ENCODE measurements at regions not wholly inside any gene's neighbourhood (a gene's known extent, or its start where the extent isn't known, plus 50 kb on each side); places are given as distances from the start of the nearest gene placed in this dataset.
"Not testable (repeated sequence)": the region's sequence is repeated elsewhere in the genome, so short reads cannot be mapped to it uniquely, and the experiment has no call there.

GRCh38 chr5:98193921-98194760 is 579.3 kb upstream of the RGMB start:
- ATAC-seq (replicated peaks) = no peak
- H3K4me3 Mint-ChIP-seq = no peak overlapping the region
- peaks cover 4% of the 10 kb centered on the region for H3K27me3 Mint-ChIP-seq
- no peaks in the 10 kb centered on the region for H3K4me1 Mint-ChIP-seq
- no peaks in the 10 kb centered on the region for H3K9me3 Mint-ChIP-seq
- H3K36me3 Mint-ChIP-seq (ENCODE audit: low read depth) = no peaks in the 10 kb centered on the region
- H3K27ac Mint-ChIP-seq = no peak overlapping the region

DNA sequence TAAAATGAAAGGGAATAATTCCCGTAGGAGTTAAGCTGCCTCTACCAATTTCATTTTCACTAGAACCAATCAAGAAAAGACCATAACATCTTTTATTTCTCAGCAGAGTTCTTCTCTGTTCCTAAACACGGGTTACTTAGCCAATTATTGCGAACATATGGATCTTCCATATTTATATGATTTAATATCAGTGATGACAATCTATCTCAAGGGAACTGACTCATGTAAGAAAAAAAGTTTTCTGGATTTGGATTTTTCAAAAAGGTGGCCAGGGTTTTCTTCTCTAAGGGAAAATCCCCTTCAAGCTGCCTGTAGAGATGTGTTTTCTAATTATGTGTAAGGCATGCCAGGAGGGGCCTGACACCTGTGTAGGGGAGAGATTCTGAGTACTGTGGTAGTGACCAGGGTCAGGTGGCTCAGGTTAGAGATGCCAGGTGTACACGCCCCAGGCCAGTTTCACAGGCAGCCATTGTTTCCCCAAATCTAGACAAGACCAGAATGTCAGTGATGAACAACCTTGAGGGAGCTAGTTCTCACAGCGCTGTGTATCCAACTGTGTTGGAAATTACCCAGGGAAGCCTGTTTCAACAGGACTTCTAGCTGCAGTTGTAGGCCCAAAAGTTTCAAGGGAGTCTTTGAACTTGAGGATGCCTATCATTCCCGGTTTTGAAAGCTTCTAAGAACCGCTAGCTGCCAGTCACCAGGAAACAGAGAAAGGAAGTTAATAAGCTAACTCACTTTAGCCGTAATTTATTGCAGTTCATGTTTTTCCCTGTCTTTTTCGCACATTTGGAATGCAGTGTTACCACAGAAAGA is 572.5 kb upstream of the RGMB start:
- H3K27ac Mint-ChIP-seq = no peak overlapping the region
- H3K9me3 Mint-ChIP-seq = no peaks in the 10 kb centered on the region
- H3K4me3 Mint-ChIP-seq = no peak overlapping the region
- H3K36me3 Mint-ChIP-seq (ENCODE audit: low read depth) = no peaks in the 10 kb centered on the region
- no peak for ATAC-seq (replicated peaks)
- H3K4me1 Mint-ChIP-seq = no peaks in the 10 kb centered on the region
- H3K27me3 Mint-ChIP-seq = peaks cover 4% of the 10 kb centered on the region

DNA sequence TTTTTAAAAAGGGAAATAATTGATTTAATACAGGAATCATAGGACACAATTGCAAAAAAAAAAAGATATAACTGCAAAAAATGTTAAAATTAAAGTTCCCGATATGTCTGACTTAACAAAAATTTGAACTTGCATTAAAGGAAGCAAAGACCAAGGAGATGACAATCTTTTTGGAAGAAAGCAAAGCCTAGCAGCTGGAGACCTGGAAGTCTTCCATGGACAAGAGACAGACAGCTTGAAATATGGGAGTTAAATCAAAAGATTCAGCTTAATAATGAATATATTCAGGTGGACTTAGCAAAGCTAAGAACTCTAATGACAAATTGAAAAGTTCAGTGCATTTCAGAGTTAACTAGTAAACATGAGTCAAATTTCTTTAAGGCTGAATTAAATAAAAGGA is 568.7 kb upstream of the RGMB start:
- Mint-ChIP-seq H3K27me3 (peaks cover 4% of the 10 kb centered on the region), H3K36me3 (ENCODE audit: low read depth) (no peaks in the 10 kb centered on the region), H3K27ac (no peak overlapping the region), H3K4me1 (no peaks in the 10 kb centered on the region), H3K9me3 (no peaks in the 10 kb centered on the region), H3K4me3 (no peak overlapping the region)
- ATAC-seq (replicated peaks) = no peak

DNA sequence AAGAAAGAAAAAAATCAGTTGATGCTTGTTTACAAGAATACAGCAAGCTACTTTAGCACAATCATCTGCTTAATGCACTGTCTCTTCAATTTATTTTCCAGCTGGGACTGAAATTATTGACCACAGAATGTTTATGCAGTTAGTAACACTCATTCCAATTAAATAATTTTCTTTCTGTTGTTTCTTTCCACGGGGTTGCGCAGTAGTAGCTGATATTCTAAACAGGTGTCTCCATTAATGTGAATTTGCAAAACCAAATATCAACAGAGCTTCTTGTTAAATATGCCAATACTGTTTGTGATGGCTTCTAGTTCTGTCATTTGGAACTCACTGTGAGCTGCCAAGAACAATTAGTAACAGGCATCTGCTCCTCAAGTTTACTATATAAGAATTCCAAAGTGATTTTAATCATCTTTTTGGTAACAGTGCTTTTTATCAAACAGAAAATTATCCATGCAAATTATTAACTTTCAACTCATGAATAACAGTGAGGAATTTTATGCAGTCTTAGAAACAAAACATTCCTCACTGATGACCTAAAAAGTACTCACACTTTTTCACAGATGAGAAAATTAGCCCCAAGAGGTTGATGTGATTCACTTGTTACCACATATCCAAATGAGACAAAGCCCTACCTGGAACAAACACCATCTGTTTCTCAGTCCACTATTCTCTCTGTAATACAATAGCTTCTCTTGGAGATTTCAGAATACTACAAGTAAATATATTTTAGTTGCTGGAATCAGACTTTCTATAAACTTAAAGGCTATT is 567.6 kb upstream of the RGMB start:
- peaks cover 4% of the 10 kb centered on the region for H3K27me3 Mint-ChIP-seq
- H3K27ac Mint-ChIP-seq = no peak overlapping the region
- H3K36me3 Mint-ChIP-seq (ENCODE audit: low read depth) = no peaks in the 10 kb centered on the region
- no peaks in the 10 kb centered on the region for H3K4me1 Mint-ChIP-seq
- no peaks in the 10 kb centered on the region for H3K9me3 Mint-ChIP-seq
- no peak for ATAC-seq (replicated peaks)
- no peak overlapping the region for H3K4me3 Mint-ChIP-seq

GRCh38 chr5:98206566-98206965 is 566.9 kb upstream of the RGMB start:
- Mint-ChIP-seq H3K4me3 (no peak overlapping the region), H3K9me3 (no peaks in the 10 kb centered on the region), H3K27me3 (peaks cover under 1% of the 10 kb centered on the region), H3K27ac (no peak overlapping the region), H3K4me1 (no peaks in the 10 kb centered on the region), H3K36me3 (ENCODE audit: low read depth) (no peaks in the 10 kb centered on the region)
- no peak for ATAC-seq (replicated peaks)

DNA sequence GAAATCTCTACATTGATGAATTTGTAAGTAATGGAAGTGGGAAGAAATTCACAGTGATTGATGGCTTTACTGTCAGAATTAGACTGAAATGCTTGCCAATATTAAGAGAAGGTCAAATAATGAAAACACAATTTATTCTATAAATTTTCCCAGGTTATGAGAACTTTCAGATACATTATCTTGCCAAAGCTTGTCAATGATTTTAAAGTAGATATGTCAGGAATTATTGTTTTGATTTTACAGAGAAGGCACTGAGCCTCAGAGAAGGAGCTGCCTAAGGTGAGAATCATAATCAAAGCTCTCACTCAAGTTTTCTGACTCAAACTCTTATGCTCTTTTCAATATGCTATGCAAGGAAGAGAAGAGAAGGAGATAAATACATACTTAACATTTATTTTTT is 564.0 kb upstream of the RGMB start:
- H3K36me3 Mint-ChIP-seq (ENCODE audit: low read depth) = no peaks in the 10 kb centered on the region
- no peaks in the 10 kb centered on the region for H3K9me3 Mint-ChIP-seq
- H3K4me1 Mint-ChIP-seq = no peaks in the 10 kb centered on the region
- no peaks in the 10 kb centered on the region for H3K27me3 Mint-ChIP-seq
- no peak overlapping the region for H3K27ac Mint-ChIP-seq
- no peak for ATAC-seq (replicated peaks)
- no peak overlapping the region for H3K4me3 Mint-ChIP-seq

DNA sequence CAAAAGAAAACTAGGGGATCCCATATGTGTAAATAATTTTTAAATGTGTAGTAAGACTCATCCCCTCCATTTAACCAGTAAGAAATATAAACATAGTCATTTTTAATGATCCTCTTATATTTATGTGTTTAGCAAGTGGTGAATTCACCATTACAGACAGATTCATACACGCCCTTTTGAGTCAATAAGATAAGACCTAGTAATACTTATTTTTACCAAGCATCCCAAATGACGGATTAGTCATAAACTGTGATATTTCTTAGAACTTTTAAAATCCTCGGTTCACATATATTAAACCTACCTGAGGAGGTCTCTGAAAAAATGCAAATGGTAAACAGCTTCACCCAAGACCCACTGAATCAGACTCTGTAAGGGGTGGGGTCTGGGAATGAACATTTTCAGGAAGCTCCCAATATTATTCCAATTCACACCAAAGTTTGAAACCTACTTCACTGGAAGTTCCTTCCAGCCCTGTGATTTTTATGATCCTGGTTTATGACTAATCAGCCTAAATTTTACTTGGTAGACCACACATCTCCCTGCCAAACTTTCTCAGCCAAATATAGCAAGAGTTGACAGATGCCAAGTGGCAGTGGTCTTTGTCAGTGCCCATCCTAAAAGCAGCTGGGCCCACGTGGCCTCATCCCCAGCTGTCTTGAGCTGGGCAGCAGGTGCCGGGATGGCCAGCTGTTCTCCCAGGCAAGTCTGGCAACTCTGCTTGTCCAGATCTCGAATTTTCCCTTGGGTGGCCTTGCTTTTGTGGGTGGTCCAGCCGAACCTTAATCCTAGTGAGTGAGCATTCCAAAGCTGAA is 559.0 kb upstream of the RGMB start:
- Mint-ChIP-seq H3K4me3 (no peak overlapping the region), H3K36me3 (ENCODE audit: low read depth) (no peaks in the 10 kb centered on the region), H3K9me3 (no peaks in the 10 kb centered on the region), H3K4me1 (no peaks in the 10 kb centered on the region), H3K27ac (no peak overlapping the region), H3K27me3 (no peaks in the 10 kb centered on the region)
- no peak for ATAC-seq (replicated peaks)

DNA sequence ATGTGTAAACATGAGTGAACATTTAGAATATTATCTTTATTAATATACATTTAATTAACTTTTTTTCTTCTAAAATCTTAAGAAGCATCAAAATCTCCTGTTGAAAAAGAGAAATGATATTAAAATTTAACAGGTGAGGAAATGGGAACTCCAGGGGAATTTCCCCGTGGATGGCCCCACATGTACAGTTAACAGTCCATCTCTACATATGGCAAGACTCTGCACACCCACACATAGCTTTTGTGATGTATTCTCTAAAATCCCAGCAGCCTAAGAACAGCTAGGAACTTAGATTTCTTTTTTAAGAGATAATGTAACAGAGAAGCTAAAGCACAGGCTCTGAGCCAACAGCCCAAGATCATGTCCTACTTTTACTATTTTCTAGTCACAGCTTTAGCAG is 556.3 kb upstream of the RGMB start:
- Mint-ChIP-seq H3K27me3 (no peaks in the 10 kb centered on the region), H3K4me1 (no peaks in the 10 kb centered on the region), H3K27ac (no peak overlapping the region), H3K9me3 (no peaks in the 10 kb centered on the region), H3K36me3 (ENCODE audit: low read depth) (no peaks in the 10 kb centered on the region), H3K4me3 (no peak overlapping the region)
- no peak for ATAC-seq (replicated peaks)

DNA sequence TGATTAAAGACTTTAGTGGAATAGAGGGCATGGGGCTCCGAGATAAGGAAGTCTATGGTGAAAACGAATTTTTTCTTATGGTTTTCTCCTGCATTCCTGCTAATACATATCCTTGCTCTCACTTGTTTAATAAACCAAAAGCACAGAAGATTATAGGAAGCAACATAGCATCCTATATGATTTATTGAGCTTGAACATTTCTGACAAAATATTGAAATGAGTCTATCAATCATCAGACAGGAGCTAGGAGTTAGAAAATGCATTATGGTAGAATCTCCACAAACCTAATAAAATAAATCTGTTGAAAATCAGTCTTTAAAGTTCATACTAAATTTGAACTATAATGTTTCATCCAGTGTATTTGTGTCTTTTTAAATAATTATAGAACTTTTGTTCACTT is 554.6 kb upstream of the RGMB start:
- Mint-ChIP-seq H3K4me1 (no peaks in the 10 kb centered on the region), H3K36me3 (ENCODE audit: low read depth) (no peaks in the 10 kb centered on the region), H3K27me3 (peaks cover 6% of the 10 kb centered on the region), H3K27ac (no peak overlapping the region), H3K9me3 (no peaks in the 10 kb centered on the region), H3K4me3 (no peak overlapping the region)
- no peak for ATAC-seq (replicated peaks)

DNA sequence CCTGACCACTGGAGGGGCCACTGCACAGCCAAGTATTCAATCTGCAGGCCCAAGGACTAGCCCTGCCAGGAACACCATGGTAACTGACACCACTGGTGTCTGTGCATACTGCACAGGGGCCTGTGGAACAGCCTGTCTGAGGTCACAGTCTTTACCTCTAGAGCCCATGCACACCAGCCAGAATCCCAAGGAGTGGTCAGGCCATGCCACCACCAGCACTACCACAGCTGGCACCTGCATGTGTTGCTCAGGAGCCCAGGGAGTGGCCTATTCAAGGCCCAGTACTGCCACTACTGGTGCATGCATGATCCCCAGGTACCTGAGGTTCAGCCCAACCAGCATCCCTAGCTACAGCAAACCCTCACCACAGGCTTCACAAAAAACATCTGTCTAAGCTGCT is 546.0 kb upstream of the RGMB start:
- peaks cover 7% of the 10 kb centered on the region for H3K27me3 Mint-ChIP-seq
- ATAC-seq (replicated peaks) = no peak
- peaks cover 14% of the 10 kb centered on the region for H3K9me3 Mint-ChIP-seq
- H3K4me3 Mint-ChIP-seq = no peak overlapping the region
- H3K4me1 Mint-ChIP-seq = no peaks in the 10 kb centered on the region
- no peaks in the 10 kb centered on the region for H3K36me3 Mint-ChIP-seq (ENCODE audit: low read depth)
- H3K27ac Mint-ChIP-seq = no peak overlapping the region

GRCh38 chr5:98231089-98231488 is 542.4 kb upstream of the RGMB start:
- Mint-ChIP-seq H3K4me1 (no peaks in the 10 kb centered on the region), H3K9me3 (peaks cover 14% of the 10 kb centered on the region), H3K4me3 (no peak overlapping the region), H3K27ac (no peak overlapping the region), H3K36me3 (ENCODE audit: low read depth) (no peaks in the 10 kb centered on the region), H3K27me3 (no peaks in the 10 kb centered on the region)
- no peak for ATAC-seq (replicated peaks)

- not testable (repeated sequence) for H3K4me3 Mint-ChIP-seq; ATAC-seq (replicated peaks); H3K4me1 Mint-ChIP-seq; H3K27me3 Mint-ChIP-seq; H3K36me3 Mint-ChIP-seq (ENCODE audit: low read depth); H3K27ac Mint-ChIP-seq; H3K9me3 Mint-ChIP-seq
These were observed 535.7 kb upstream of the RGMB start for GRCh38 chr5:98237794-98238193.

- H3K27ac Mint-ChIP-seq = no peak overlapping the region
- no peaks in the 10 kb centered on the region for H3K9me3 Mint-ChIP-seq
- no peaks in the 10 kb centered on the region for H3K4me1 Mint-ChIP-seq
- H3K4me3 Mint-ChIP-seq = no peak overlapping the region
- peaks cover 3% of the 10 kb centered on the region for H3K27me3 Mint-ChIP-seq
- ATAC-seq (replicated peaks) = no peak
- no peaks in the 10 kb centered on the region for H3K36me3 Mint-ChIP-seq (ENCODE audit: low read depth)
These were observed 529.5 kb upstream of the RGMB start for GRCh38 chr5:98243972-98244371.

- Mint-ChIP-seq H3K27me3 (peaks cover 3% of the 10 kb centered on the region), H3K27ac (no peak overlapping the region), H3K4me1 (no peaks in the 10 kb centered on the region), H3K4me3 (no peak overlapping the region), H3K36me3 (ENCODE audit: low read depth) (no peaks in the 10 kb centered on the region), H3K9me3 (no peaks in the 10 kb centered on the region)
- no peak for ATAC-seq (replicated peaks)
These were observed 524.5 kb upstream of the RGMB start for GRCh38 chr5:98248949-98249348.

Measured in activated T-helper 17 cell treated with anti-CD3 and anti-CD28 coated beads, Interleukin-2, amount 50 U/mL, for 72 hours (primary cell).